Lower leg skin (tissue), 4 donors: ENCODE measurements at regions not wholly inside any gene's neighbourhood (a gene's known extent, or its start where the extent isn't known, plus 50 kb on each side); places are given as distances from the start of the nearest gene placed in this dataset.

ENCODE experiments used
- DNase-seq, 2 donors: peaks; one replicate each; pipeline ENCODE4 v3.0.0-alpha.2; 2019; ENCODE audit warnings: low spot score in 2 of 2
- H3K4me3 ChIP-seq: fragments of 200-600 bp; sonication (generic); 2 replicates; pipeline ENCODE4 v1.5.1; 2017; ENCODE audit warnings: mild to moderate bottlenecking, low read depth; ENCODE audit not compliant: poor library complexity, severe bottlenecking
- CTCF ChIP-seq, 3 donors: fragments of 450-650 bp; IDR thresholded peaks; one replicate each; pipeline ENCODE4 v1.5.1; 2016; ENCODE audit warnings: antibody characterized with exemption in 3 of 3, mild to moderate bottlenecking in 3 of 3, moderate library complexity in 2 of 3
- POLR2A ChIP-seq, 2 donors: fragments of 450-650 bp; IDR thresholded peaks; one replicate each; pipeline ENCODE4 v1.6.1; 2016 to 2017; ENCODE audit warnings: antibody characterized with exemption in 2 of 2, mild to moderate bottlenecking in 1 of 2, moderate library complexity in 1 of 2
- WGBS, 2 donors: methylation state at CpG; one replicate each; pipeline ENCODE4 v1.1.5; 2018; 5-methylcytosine and 5-hydroxymethylcytosine counted together
- intact Hi-C: fragments of 100-400 bp; cut with DNase I; formaldehyde crosslinking; loops from one replicate; pipeline ENCODE4 v1.15.0; 2023; ENCODE audit warnings: low total_unique reads

- intact Hi-C loops = no loop called here
- no peak overlapping the region for H3K4me3 ChIP-seq
- DNase-seq = no peak
- WGBS, 2 donors = 83 to 89% methylated on average over 4 of the region's 4 CpGs
- TF ChIP-seq POLR2A (IDR thresholded peaks at IDR 0.05) (no peak), CTCF (IDR thresholded peaks at IDR 0.05) (no peak)
Measured at GRCh38 chr16:66155933-66156332, 210.6 kb upstream of the CDH5 start.

GRCh38 chr16:66154801-66155200 lies 211.7 kb upstream of the CDH5 start:
- DNase-seq = no peak
- intact Hi-C loops = no loop called here
- TF ChIP-seq CTCF (IDR thresholded peaks at IDR 0.05) (no peak), POLR2A (IDR thresholded peaks at IDR 0.05) (no peak)
- 82 to 85% methylated on average over 8 of the region's 8 CpGs for WGBS, 2 donors
- H3K4me3 ChIP-seq = no peak overlapping the region

GRCh38 chr16:66152823-66153393 lies 213.6 kb upstream of the CDH5 start:
- H3K4me3 ChIP-seq = no peak overlapping the region
- WGBS, 2 donors = 94 to 95% methylated on average over 3 of the region's 3 CpGs
- intact Hi-C loops = no loop called here
- TF ChIP-seq CTCF (IDR thresholded peaks at IDR 0.05) (no peak), POLR2A (IDR thresholded peaks at IDR 0.05) (no peak)
- DNase-seq = no peak

GRCh38 chr16:66152181-66152580 lies 214.3 kb upstream of the CDH5 start:
- no peak for DNase-seq
- intact Hi-C loops = no loop called here
- TF ChIP-seq POLR2A (IDR thresholded peaks at IDR 0.05) (no peak), CTCF (IDR thresholded peaks at IDR 0.05) (no peak)
- 87 to 94% methylated on average over 2 of the region's 2 CpGs for WGBS, 2 donors
- no peak overlapping the region for H3K4me3 ChIP-seq

GRCh38 chr16:66150698-66151482 lies 215.6 kb upstream of the CDH5 start:
- no peak for TF ChIP-seq CTCF (IDR thresholded peaks at IDR 0.05)
- TF ChIP-seq POLR2A (IDR thresholded peaks at IDR 0.05) = no peak

More at GRCh38 chr16:66150698-66151482, 215.6 kb upstream of the CDH5 start:
- WGBS, 2 donors = 58 to 61% methylated on average over 7 of the region's 7 CpGs
- H3K4me3 ChIP-seq = no peak overlapping the region
- intact Hi-C loops = no loop called here
- DNase-seq = peak in 1 of 2 donors; percentile 36
